AG04449 (cell line): ENCODE measurements at regions not wholly inside any gene's neighbourhood (a gene's known extent, or its start where the extent isn't known, plus 50 kb on each side); places are given as distances from the start of the nearest gene placed in this dataset.

Experiments used
- CTCF ChIA-PET: fragments of 350-600 bp; formaldehyde crosslinking; extraction: SDS; loops from one replicate; lab custom pipeline; 2021; ENCODE audit warnings: antibody characterized with exemption; lab: Yijun Ruan, JAX
- POLR2A ChIA-PET: fragments of 400-600, 350-600 bp; formaldehyde crosslinking; extraction: SDS; loops from one replicate; lab custom pipeline; 2020; ENCODE audit warnings: antibody characterized with exemption, inconsistent platforms; lab: Yijun Ruan, JAX
- DNase-seq: peaks from one replicate; pipeline ENCODE4 v3.0.0-alpha.2; 2010; ENCODE audit warnings: low read depth, low spot score
- H3K4me3 ChIP-seq: 2 replicates; pipeline ENCODE4 v1.5.1; 2011; ENCODE audit warnings: low read depth, mild to moderate bottlenecking, control low read depth, low read length
- TF ChIP-seq, protein P1 (sequence below): IDR thresholded peaks from one replicate; pipeline ENCODE4 v1.5.1; 2011; ENCODE audit warnings: mild to moderate bottlenecking, moderate library complexity, low read length, control low read depth, inconsistent platforms; ENCODE audit not compliant: insufficient read depth; ENCODE audit errors: missing control alignments

DNA sequence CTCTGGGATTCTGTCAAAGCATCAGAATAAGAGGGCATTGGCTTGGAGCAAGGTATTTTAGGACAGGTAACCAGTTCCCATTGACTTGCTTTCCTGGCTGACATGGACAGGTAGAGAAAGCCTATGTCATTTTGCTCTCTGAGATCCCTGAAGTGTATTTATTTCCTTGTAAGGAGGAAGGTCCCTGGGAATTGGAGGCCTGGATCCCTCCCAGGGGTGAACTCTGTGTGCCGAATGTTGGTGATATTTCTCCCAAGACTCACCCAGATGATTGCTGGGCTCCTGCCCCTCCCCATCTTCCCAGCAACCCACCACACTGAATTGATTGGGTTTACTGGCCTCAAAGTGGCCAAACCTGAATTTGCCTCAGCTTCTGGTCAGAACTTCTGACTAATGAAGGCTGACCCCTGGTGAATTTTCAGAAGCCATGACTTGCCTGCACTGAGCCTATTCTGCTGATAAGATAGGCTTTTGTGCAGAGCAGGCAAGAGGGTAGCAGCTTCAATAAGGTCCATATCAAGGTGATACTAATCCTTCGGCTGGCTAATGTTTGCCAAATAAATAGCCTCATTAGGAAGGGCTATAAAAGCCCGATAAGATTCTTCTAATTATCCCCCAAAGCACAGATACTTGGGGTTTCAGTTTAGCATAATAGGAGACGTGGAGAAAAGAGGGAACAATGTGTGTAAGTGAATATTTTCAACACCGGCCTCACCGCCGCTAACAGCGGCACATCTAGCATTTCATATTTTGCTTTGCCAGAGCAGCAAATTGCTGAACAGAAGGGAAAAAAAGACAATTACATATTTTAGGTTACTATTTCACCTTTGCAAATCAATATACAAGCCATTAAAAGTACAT, 152.9 kb upstream of the PITX1 start:
- H3K4me3 ChIP-seq: no peak overlapping the region
- TF ChIP-seq, protein P1, sequence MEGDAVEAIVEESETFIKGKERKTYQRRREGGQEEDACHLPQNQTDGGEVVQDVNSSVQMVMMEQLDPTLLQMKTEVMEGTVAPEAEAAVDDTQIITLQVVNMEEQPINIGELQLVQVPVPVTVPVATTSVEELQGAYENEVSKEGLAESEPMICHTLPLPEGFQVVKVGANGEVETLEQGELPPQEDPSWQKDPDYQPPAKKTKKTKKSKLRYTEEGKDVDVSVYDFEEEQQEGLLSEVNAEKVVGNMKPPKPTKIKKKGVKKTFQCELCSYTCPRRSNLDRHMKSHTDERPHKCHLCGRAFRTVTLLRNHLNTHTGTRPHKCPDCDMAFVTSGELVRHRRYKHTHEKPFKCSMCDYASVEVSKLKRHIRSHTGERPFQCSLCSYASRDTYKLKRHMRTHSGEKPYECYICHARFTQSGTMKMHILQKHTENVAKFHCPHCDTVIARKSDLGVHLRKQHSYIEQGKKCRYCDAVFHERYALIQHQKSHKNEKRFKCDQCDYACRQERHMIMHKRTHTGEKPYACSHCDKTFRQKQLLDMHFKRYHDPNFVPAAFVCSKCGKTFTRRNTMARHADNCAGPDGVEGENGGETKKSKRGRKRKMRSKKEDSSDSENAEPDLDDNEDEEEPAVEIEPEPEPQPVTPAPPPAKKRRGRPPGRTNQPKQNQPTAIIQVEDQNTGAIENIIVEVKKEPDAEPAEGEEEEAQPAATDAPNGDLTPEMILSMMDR: no peak
- POLR2A ChIA-PET: no interaction called here
- CTCF ChIA-PET: interaction anchor here (0.9 to 1.5 kb wide), 8 partner anchors 11 to 272 kb away, joined by 3 to 7 read pairs (median 4); no protein-coding TSS in a partner anchor
- DNase-seq: no peak

DNA sequence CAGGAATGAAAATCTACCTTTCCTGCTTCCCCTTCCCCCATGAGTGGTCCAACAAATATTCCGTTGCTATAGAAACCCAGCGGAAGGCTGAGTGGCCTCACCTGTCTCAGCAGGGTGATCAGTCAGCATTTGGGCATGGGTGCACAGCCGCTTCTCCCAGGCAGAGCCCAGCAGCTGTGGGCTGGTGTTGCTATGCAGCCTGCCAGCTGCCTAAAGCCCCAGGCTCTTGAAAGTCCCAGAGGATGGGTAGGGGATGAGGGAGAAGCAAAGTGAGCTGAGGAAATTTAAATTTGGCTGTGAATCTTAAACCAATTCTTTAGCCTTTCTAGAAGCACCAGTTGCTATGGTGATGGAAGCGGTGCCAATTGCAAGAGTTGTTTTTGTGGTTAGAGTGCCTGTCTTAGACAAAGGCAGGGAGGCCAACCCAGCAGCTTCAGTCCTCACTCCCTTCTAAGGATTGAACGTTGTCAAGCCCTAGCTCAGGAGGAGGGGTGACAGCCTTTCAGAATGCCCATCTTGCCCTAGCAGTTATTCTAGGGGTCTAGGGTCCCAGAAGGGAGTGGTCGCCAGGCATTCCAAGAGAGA, 151.5 kb upstream of the PITX1 start:
- H3K4me3 ChIP-seq: no peak overlapping the region
- TF ChIP-seq, protein P1: no peak
- peak; percentile 45 for DNase-seq
- POLR2A ChIA-PET: no interaction called here
- CTCF ChIA-PET: no interaction called here

DNA sequence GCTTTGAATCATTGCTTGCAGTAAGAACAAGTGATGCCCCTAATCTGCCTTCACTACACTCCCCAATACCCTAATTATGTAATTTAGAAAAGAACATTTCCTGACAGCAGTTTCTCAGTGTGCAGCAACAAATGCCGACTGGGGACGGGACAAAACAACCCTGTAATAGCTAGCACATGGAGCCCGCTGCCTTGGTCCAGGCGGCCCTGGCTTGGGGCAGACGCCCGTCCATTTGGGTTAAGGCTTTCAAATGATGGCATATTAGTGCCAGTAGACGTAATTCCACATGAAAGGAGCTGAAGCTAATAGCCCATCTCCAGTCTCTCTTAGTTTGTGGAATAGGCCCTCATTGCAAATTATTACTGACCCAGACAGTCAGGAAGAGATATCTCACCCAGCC, 150.6 kb upstream of the PITX1 start:
- TF ChIP-seq, protein P1: no peak
- no peak for DNase-seq
- ChIA-PET POLR2A (no interaction called here), CTCF (no interaction called here)
- H3K4me3 ChIP-seq: no peak overlapping the region

DNA sequence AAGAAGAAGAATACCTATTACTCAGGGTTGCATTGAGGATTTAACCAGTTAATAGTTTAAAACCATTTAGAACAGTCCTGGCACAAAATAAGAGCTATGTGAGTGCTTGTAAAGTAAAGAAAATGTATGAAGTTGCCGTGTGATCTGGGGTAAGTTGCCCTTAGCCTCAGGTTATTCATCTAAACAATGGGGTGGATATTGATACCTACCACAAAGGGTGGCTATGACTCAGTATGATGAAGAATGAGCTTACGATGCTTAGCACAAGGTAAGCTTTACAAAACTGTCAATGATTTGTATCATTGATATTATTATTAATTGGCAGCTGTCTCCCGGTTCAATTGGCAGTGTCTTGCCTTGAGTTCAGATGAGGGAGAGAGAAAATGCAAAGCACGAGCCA, 149.4 kb upstream of the PITX1 start:
- ChIA-PET POLR2A (no interaction called here), CTCF (interaction anchor here (0.8 to 1.6 kb wide), 5 partner anchors 8 to 243 kb away, joined by 3 to 8 read pairs (median 3); no protein-coding TSS in a partner anchor)
- H3K4me3 ChIP-seq: no peak overlapping the region
- DNase-seq: no peak
- TF ChIP-seq, protein P1: no peak

DNA sequence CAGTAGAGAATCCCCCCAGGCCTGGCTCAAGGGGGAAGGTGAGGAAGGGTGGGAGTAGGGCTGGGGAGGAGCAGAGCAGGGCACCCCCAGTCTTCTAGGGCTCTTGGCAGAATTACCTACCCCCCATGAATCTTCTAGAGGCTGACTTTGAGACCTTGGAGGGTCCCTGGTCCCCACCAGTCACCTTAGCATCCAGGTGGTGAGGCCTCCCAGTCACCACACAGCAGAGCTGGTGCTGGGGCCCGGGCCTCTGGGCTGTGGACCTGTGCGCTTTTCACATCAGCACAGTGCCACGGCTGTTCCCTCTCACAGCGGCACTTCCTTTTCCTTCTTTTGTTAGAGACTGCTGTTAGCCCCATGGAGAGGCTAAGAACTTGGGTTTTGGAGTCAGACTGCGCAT, 148.6 kb upstream of the PITX1 start:
- TF ChIP-seq, protein P1: no peak
- no peak overlapping the region for H3K4me3 ChIP-seq
- ChIA-PET POLR2A (no interaction called here), CTCF (interaction anchor here (1.6 kb wide), 1 partner anchor 9 kb away, joined by 8 read pairs; no protein-coding TSS in a partner anchor)
- DNase-seq: no peak

DNA sequence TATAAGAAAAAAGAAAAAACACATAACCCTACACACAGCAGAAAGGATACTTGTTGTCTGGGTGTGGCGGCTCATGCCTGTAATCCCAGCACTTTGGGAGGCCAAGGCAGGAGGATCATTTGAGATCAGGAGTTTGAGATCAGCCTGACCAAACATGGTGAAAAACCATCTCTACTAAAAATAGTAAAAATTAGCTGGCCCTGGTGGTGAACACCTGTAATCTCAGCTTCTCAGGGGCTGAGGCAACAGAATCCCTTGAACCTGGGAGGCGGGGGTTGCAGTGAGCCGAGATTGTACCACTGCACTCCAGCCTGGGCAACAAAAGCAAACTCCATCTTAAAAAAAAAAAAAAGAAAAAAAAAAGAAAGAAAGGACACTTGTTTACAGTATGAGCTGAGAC, 147.6 kb upstream of the PITX1 start:
- ChIA-PET POLR2A (no interaction called here), CTCF (no interaction called here)
- DNase-seq: no peak
- H3K4me3 ChIP-seq: no peak overlapping the region
- TF ChIP-seq, protein P1: no peak
